ENCODE measurements at regions not wholly inside any gene's neighbourhood (a gene's known extent, or its start where the extent isn't known, plus 50 kb on each side); places are given as distances from the start of the nearest gene placed in this dataset.

DNA sequence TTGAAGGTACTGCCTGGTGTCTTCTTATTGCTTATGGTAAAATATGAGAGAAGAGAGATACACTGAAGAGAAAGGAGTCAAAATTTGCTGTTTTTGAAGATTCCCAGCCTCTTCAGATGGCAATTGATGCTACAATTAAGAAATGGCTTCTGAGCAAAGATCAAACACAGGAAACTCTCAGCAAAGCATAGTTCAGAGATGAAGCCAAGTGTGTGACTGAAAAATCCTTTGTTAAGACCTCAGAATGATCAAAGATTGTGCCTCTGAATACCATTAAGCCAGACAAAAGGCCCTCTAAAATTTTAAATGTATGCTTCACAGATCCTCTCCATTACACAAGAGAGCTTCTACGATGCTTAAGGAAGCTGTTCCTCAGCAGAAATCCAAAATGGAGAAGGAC is 216.3 kb downstream of the UXS1 start (continued):
- TF ChIP-seq, protein P1, sequence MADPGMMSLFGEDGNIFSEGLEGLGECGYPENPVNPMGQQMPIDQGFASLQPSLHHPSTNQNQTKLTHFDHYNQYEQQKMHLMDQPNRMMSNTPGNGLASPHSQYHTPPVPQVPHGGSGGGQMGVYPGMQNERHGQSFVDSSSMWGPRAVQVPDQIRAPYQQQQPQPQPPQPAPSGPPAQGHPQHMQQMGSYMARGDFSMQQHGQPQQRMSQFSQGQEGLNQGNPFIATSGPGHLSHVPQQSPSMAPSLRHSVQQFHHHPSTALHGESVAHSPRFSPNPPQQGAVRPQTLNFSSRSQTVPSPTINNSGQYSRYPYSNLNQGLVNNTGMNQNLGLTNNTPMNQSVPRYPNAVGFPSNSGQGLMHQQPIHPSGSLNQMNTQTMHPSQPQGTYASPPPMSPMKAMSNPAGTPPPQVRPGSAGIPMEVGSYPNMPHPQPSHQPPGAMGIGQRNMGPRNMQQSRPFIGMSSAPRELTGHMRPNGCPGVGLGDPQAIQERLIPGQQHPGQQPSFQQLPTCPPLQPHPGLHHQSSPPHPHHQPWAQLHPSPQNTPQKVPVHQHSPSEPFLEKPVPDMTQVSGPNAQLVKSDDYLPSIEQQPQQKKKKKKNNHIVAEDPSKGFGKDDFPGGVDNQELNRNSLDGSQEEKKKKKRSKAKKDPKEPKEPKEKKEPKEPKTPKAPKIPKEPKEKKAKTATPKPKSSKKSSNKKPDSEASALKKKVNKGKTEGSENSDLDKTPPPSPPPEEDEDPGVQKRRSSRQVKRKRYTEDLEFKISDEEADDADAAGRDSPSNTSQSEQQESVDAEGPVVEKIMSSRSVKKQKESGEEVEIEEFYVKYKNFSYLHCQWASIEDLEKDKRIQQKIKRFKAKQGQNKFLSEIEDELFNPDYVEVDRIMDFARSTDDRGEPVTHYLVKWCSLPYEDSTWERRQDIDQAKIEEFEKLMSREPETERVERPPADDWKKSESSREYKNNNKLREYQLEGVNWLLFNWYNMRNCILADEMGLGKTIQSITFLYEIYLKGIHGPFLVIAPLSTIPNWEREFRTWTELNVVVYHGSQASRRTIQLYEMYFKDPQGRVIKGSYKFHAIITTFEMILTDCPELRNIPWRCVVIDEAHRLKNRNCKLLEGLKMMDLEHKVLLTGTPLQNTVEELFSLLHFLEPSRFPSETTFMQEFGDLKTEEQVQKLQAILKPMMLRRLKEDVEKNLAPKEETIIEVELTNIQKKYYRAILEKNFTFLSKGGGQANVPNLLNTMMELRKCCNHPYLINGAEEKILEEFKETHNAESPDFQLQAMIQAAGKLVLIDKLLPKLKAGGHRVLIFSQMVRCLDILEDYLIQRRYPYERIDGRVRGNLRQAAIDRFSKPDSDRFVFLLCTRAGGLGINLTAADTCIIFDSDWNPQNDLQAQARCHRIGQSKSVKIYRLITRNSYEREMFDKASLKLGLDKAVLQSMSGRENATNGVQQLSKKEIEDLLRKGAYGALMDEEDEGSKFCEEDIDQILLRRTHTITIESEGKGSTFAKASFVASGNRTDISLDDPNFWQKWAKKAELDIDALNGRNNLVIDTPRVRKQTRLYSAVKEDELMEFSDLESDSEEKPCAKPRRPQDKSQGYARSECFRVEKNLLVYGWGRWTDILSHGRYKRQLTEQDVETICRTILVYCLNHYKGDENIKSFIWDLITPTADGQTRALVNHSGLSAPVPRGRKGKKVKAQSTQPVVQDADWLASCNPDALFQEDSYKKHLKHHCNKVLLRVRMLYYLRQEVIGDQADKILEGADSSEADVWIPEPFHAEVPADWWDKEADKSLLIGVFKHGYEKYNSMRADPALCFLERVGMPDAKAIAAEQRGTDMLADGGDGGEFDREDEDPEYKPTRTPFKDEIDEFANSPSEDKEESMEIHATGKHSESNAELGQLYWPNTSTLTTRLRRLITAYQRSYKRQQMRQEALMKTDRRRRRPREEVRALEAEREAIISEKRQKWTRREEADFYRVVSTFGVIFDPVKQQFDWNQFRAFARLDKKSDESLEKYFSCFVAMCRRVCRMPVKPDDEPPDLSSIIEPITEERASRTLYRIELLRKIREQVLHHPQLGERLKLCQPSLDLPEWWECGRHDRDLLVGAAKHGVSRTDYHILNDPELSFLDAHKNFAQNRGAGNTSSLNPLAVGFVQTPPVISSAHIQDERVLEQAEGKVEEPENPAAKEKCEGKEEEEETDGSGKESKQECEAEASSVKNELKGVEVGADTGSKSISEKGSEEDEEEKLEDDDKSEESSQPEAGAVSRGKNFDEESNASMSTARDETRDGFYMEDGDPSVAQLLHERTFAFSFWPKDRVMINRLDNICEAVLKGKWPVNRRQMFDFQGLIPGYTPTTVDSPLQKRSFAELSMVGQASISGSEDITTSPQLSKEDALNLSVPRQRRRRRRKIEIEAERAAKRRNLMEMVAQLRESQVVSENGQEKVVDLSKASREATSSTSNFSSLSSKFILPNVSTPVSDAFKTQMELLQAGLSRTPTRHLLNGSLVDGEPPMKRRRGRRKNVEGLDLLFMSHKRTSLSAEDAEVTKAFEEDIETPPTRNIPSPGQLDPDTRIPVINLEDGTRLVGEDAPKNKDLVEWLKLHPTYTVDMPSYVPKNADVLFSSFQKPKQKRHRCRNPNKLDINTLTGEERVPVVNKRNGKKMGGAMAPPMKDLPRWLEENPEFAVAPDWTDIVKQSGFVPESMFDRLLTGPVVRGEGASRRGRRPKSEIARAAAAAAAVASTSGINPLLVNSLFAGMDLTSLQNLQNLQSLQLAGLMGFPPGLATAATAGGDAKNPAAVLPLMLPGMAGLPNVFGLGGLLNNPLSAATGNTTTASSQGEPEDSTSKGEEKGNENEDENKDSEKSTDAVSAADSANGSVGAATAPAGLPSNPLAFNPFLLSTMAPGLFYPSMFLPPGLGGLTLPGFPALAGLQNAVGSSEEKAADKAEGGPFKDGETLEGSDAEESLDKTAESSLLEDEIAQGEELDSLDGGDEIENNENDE (IDR thresholded peaks at IDR 0.05; ENCODE audit: insufficient replicate concordance, low read length): no peak
- TF ChIP-seq SP4 (IDR thresholded peaks at IDR 0.05; ENCODE audit: low read length) (no peak), TBP (IDR thresholded peaks at IDR 0.05; ENCODE audit: low read depth, low read length) (no peak), BACH1 (IDR thresholded peaks at IDR 0.05; ENCODE audit: low read length) (no peak), SAP30 (IDR thresholded peaks at IDR 0.05; ENCODE audit: insufficient read depth, insufficient replicate concordance, low read length) (no peak)

Data from H1 (cell line).